ENCODE measurements at regions not wholly inside any gene's neighbourhood (a gene's known extent, or its start where the extent isn't known, plus 50 kb on each side); places are given as distances from the start of the nearest gene placed in this dataset.

GRCh38 chr3:148604270-148605085, 93.2 kb upstream of the AGTR1 start:
- no peak for DNase-seq

DNA sequence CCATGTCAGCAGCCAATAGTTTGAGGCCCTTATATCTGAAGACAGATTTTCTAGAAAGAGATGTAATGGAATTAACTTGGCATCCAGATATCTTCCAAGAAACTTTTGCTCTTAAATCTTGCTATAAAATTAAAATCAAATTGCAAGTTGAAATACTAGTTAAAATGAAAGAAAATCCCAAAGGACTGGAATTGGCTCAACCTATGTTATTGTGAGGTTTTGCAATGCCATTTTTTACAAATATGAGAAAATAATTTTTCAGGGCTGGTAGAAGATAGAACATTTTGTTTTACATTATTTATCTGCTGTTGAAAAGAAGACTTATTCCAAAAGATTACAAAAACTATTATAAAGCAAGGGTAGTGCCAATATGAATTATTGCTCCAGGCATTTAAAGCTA, 92.2 kb upstream of the AGTR1 start:
- DNase-seq = no peak

- DNase-seq = no peak
Observed at GRCh38 chr3:148606979-148607378, 90.7 kb upstream of the AGTR1 start.

GRCh38 chr3:148607491-148607890, 90.2 kb upstream of the AGTR1 start:
- DNase-seq = no peak

- DNase-seq = no peak
Observed at GRCh38 chr3:148612278-148612677, 85.4 kb upstream of the AGTR1 start.

DNA sequence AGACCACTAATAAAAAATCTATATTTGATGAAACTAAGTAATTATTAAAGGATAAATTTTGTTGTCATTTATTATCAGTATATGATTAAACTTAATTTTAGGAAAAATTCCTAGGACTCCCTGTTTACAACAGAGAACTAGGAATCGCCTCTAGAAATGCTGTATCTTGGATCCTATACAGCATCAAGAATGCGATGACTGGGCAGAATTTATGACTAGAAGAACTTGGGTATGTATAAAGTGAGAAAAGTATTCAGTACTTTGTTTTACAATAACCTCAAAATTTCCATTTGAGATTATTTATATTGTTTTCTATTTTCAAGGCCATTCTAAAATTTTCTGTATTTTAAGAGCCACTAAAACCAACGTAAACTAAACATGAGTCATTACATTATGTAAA, 82.3 kb upstream of the AGTR1 start:
- DNase-seq = no peak

GRCh38 chr3:148625095-148625736, 72.5 kb upstream of the AGTR1 start:
- DNase-seq = no peak

DNA sequence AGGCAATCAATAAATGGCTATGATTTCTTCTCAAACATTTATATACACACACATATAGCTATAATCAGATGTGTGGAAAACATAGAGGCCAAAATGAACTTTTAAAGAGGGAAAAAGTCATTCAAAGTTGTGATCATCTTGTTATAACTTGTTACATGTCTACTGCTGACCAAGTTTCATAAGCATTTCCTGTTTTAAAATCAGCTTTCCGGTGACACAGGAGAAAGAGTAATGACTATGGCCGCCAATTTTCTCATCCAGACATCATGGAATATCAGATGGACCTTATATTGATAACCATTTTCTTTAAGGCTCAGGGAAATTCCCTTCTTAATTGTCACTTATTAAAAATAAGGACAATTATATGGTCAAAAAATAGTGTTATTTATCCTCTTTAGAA, 71.7 kb upstream of the AGTR1 start:
- no peak for DNase-seq

DNA sequence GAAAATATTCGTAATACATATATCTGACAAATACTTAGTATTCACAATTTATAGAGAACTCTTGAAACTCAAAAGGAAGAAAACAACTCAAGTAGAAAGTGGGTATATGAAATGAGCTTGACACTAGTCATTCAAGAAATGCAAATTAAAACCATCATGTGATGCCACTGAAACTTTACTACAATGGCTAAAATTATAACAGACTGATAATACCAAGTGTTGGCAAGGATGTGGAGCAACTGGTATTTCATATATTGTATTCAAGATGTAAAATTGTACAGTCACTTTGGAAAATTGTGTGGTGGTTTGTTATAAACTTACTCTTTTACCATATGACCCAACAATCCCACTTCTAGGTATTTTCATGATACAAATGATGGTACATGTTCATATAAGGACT, 68.7 kb upstream of the AGTR1 start:
- DNase-seq = no peak

DNA sequence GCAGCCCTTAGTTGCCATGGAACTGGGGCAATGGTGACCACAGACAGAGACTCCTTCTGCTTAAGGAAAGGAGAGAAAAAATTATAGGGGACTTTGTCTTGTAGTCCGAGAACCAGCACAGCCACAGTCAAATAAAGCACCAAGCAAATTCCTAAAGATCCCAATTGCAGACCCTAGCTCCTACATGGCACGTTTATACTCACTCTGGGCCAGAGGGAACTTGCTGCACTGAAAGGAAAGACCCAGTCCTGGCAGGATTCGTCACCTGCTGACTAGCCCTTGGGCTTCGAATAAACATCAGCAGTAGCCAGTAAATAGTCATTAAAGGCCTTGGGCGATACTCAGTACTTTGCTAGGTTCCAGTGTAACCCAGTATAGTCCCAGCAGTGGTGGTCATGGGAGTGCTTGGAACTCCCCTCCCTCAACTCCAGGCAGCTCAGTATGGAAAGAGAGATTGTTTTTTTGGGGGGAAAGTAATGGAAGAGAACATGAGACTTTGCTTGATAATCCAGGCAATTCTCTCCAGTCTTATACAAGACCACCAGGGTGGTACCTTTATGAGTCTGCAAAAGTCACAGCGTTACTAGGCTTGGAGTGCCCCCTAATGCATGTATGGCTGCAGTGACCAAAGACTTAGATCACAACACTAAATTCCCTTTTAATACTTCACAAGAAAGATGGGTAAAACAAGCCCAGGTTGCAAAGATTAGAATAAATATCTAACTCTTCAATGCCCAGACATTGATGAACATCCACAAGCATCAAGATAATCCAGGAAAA, 66.4 kb upstream of the AGTR1 start:
- no peak for DNase-seq

DNA sequence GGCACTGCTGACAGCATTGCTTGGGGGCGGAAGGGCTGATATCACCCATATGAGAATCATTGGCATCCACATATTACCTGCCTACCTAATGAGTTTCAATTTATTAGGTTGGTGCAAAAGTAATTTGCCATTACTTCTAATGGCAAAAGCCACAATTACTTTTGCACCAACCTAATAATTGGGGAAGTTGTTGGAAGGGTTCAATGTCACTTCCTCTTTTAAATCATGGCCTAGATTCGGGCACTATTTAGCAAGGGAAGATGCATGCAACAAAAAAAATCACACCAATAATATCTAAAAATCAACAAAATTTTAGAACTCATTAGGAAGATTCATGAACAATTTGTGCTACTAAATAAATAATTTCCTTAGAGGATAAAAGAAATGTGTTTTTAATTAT, 56.0 kb upstream of the AGTR1 start:
- DNase-seq = no peak

DNA sequence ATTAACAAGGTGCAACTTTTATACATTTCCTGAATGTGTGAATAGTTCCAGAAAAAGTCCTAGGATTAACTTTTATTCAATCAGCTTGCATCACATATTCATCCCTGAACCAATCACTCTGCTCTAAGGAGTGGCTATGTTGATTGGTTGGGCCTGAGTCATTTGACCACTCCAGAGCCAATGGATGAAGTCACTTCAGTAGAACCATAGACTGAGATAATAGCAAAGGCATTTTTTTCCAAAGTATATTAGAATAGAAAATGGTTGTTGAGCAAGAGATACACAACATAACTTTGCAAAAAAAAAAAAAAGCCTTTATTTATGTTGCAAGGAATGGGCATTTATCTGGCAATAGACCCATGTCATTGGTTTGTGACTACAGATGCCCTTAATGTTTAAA, 55.5 kb upstream of the AGTR1 start:
- DNase-seq = no peak

GRCh38 chr3:148642616-148643015, 55.1 kb upstream of the AGTR1 start:
- DNase-seq = no peak

DNA sequence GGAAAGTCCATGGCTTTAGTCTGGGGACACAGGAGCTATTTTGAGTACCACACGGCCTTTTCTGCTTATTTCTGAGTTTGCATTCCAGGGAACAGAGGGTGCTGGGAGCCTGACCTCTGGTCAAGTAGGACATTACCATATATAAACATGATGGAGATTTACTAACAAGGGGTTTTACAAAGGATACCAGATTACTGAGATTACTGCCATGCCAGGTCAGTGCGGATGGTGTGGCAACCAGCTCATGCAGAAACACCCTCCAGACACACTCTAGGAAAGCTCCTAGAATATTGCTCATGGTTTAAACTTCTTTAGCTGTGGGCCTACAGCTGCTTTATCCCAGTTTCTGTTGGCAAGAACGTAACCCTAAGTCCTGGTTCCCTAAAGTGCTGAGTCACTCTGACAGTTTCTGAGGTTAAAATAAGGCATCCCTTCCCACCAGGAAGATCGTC, 54.3 kb upstream of the AGTR1 start:
- no peak for DNase-seq

DNA sequence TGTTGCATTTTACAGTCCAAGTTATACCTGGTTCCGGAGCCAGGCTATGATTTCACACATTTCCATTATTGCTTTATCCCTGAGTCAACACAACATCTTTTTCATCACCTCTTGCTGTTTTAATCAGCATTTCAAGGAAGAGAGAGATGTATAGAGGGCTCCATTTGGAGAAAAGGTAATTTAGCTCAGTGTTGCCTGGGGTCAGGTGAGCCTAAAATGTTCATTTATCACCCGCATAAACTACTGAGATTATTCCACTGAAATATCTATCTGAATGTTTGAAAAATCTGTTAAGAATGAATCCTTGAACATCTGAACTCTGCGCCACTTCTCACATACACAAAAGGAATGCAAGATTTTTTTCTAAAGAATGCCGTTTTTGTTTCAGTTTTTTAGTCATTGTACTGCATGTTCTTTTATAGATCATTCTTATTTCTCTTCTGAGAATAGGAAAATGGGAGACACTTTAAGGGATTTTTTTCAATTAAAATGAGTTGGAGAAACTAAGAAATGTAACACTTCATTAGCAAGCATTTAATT, 51.5 kb upstream of the AGTR1 start:
- DNase-seq = no peak
